CD8-positive, alpha-beta memory T cell (primary cell): ENCODE measurements at regions not wholly inside any gene's neighbourhood (a gene's known extent, or its start where the extent isn't known, plus 50 kb on each side); places are given as distances from the start of the nearest gene placed in this dataset.
"Not testable (repeated sequence)": the region's sequence is repeated elsewhere in the genome, so short reads cannot be mapped to it uniquely, and the experiment has no call there.

Experiments
- CTCF ChIA-PET: fragments of 350-600 bp; sonication (Branson Sonifier 250); formaldehyde crosslinking; loops from one replicate; lab custom pipeline; 2021; ENCODE audit warnings: antibody characterized with exemption; lab: Charles Lee
- POLR2A ChIA-PET: fragments of 350-600 bp; sonication (Branson Sonifier 250); formaldehyde crosslinking; loops from one replicate; lab custom pipeline; 2021; ENCODE audit warnings: antibody characterized with exemption; lab: Charles Lee
- DNase-seq, 5 donors: peaks; one replicate each; pipeline versions ENCODE4 v3.0.0 to v3.0.0-alpha.2; 2020 to 2022; ENCODE audit warnings: mixed read lengths in 1 of 5
- H3K27ac ChIP-seq: one replicate; pipeline ENCODE4 v1.7.0; 2013; ENCODE audit warnings: low read depth, mild to moderate bottlenecking, low read length, moderate library complexity
- H3K27me3 ChIP-seq: 2 replicates; pipeline ENCODE4 v1.7.0; 2013; ENCODE audit warnings: low read length, mild to moderate bottlenecking; ENCODE audit not compliant: insufficient read depth, poor library complexity, severe bottlenecking
- H3K36me3 ChIP-seq: 2 replicates; pipeline ENCODE4 v1.7.0; 2013; ENCODE audit warnings: mild to moderate bottlenecking, low read length, moderate library complexity; ENCODE audit not compliant: insufficient read depth
- H3K4me1 ChIP-seq: 2 replicates; pipeline ENCODE4 v1.7.0; 2013; ENCODE audit warnings: mild to moderate bottlenecking, low read length, moderate library complexity; ENCODE audit not compliant: insufficient read depth
- H3K4me3 ChIP-seq: 2 replicates; pipeline ENCODE4 v1.7.0; 2013; ENCODE audit warnings: mild to moderate bottlenecking, low read length
- H3K9me3 ChIP-seq: 2 replicates; pipeline ENCODE4 v1.7.0; 2013; ENCODE audit warnings: mild to moderate bottlenecking, low read length
- H3K27ac Mint-ChIP-seq, 8 donors: one replicate each; pipeline ENCODE4 v1.8.0; 2020 to 2021; ENCODE audit warnings: mixed read lengths in 8 of 8, mild to moderate bottlenecking in 6 of 8, inconsistent platforms in 3 of 8, moderate library complexity in 3 of 8
- H3K27me3 Mint-ChIP-seq, 2 donors: one replicate each; pipeline ENCODE4 v1.8.0; 2020 to 2021; ENCODE audit warnings: mixed read lengths in 2 of 2, mild to moderate bottlenecking in 1 of 2, moderate library complexity in 1 of 2
- H3K36me3 Mint-ChIP-seq, 3 donors: one replicate each; pipeline ENCODE4 v1.8.0; 2020 to 2021; ENCODE audit warnings: mixed read lengths in 3 of 3, inconsistent platforms in 1 of 3, mild to moderate bottlenecking in 1 of 3
- H3K4me1 Mint-ChIP-seq, 3 donors: one replicate each; pipeline ENCODE4 v1.8.0; 2020 to 2021; ENCODE audit warnings: mixed read lengths in 3 of 3, inconsistent platforms in 1 of 3, mild to moderate bottlenecking in 1 of 3
- H3K4me3 Mint-ChIP-seq, 7 donors: one replicate each; pipeline ENCODE4 v1.8.0; 2020 to 2021; ENCODE audit warnings: mixed read lengths in 7 of 7, mild to moderate bottlenecking in 6 of 7, moderate library complexity in 4 of 7, inconsistent platforms in 2 of 7
- H3K9me3 Mint-ChIP-seq, 5 donors: one replicate each; pipeline ENCODE4 v1.8.0; 2020 to 2022; ENCODE audit warnings: mixed read lengths in 5 of 5, mild to moderate bottlenecking in 3 of 5, moderate library complexity in 2 of 5, inconsistent platforms in 1 of 5

GRCh38 chr9:113724202-113724601 is 151.9 kb upstream of the ZNF618 start:
- Histone ChIP-seq H3K4me1 (no peaks in the 10 kb centered on the region), H3K36me3 (no peaks in the 10 kb centered on the region), H3K27ac (no peak overlapping the region), H3K4me3 (no peak overlapping the region), H3K9me3 (no peaks in the 10 kb centered on the region), H3K27me3 (no peaks in the 10 kb centered on the region)
- Mint-ChIP-seq H3K27ac (no peak overlapping the region), H3K4me3 (no peak overlapping the region), H3K9me3 (peaks cover 0 to 5% (median 2%) of the 10 kb centered on the region in 5 donors), H3K4me1 (no peaks in the 10 kb centered on the region), H3K27me3 (peaks cover 6 to 22% of the 10 kb centered on the region in 2 donors), H3K36me3 (no peaks in the 10 kb centered on the region)
- ChIA-PET POLR2A (no interaction called here), CTCF (no interaction called here)
- no peak for DNase-seq

GRCh38 chr9:113728989-113729388 is 147.1 kb upstream of the ZNF618 start:
- Histone ChIP-seq H3K4me3 (no peak overlapping the region), H3K27ac (no peak overlapping the region), H3K36me3 (no peaks in the 10 kb centered on the region), H3K4me1 (no peaks in the 10 kb centered on the region), H3K9me3 (no peaks in the 10 kb centered on the region), H3K27me3 (no peaks in the 10 kb centered on the region)
- no peak for DNase-seq
- CTCF ChIA-PET, result no interaction called here
- Mint-ChIP-seq H3K4me1 (no peaks in the 10 kb centered on the region), H3K4me3 (no peak overlapping the region), H3K27me3 (peaks cover 0 to 39% of the 10 kb centered on the region in 2 donors), H3K9me3 (peaks cover 18 to 24% (median 22%) of the 10 kb centered on the region in 5 donors), H3K36me3 (no peaks in the 10 kb centered on the region), H3K27ac (no peak overlapping the region)
- POLR2A ChIA-PET, result no interaction called here

GRCh38 chr9:113734826-113735225 is 141.3 kb upstream of the ZNF618 start:
- H3K27me3 Mint-ChIP-seq, result peaks cover 4 to 68% of the 10 kb centered on the region in 2 donors
- H3K4me3 Mint-ChIP-seq, result no peak overlapping the region
- POLR2A ChIA-PET, result no interaction called here
- DNase-seq, result no peak
- CTCF ChIA-PET, result no interaction called here
- H3K27me3 ChIP-seq, result no peaks in the 10 kb centered on the region
- no peaks in the 10 kb centered on the region for H3K36me3 Mint-ChIP-seq
- no peak overlapping the region for H3K27ac Mint-ChIP-seq
- H3K27ac ChIP-seq, result no peak overlapping the region
- H3K9me3 ChIP-seq, result no peaks in the 10 kb centered on the region
- no peaks in the 10 kb centered on the region for H3K4me1 Mint-ChIP-seq
- H3K9me3 Mint-ChIP-seq, result peaks cover 18 to 25% (median 21%) of the 10 kb centered on the region in 5 donors
- H3K4me3 ChIP-seq, result no peak overlapping the region
- no peaks in the 10 kb centered on the region for H3K4me1 ChIP-seq
- H3K36me3 ChIP-seq, result no peaks in the 10 kb centered on the region

- POLR2A ChIA-PET, result no interaction called here
- H3K27me3 Mint-ChIP-seq, result peaks cover 12 to 68% of the 10 kb centered on the region in 2 donors
- H3K4me1 ChIP-seq, result no peaks in the 10 kb centered on the region
Measured at GRCh38 chr9:113737517-113738271, 138.4 kb upstream of the ZNF618 start.

GRCh38 chr9:113738496-113738892 is 137.6 kb upstream of the ZNF618 start:
- Mint-ChIP-seq H3K27ac (peak overlapping the region in 1 of 8 donors; percentile 63), H3K4me3 (no peak overlapping the region), H3K27me3 (peaks cover 12 to 68% of the 10 kb centered on the region in 2 donors), H3K9me3 (peaks cover 0 to 8% (median 7%) of the 10 kb centered on the region in 5 donors), H3K36me3 (no peaks in the 10 kb centered on the region), H3K4me1 (no peaks in the 10 kb centered on the region)
- peak in 2 of 5 donors; percentile 2 to 7 for DNase-seq
- ChIA-PET CTCF (no interaction called here), POLR2A (no interaction called here)
- Histone ChIP-seq H3K36me3 (no peaks in the 10 kb centered on the region), H3K9me3 (no peaks in the 10 kb centered on the region), H3K4me1 (no peaks in the 10 kb centered on the region), H3K4me3 (no peak overlapping the region), H3K27me3 (no peaks in the 10 kb centered on the region), H3K27ac (no peak overlapping the region)

More at GRCh38 chr9:113737517-113738271, 138.4 kb upstream of the ZNF618 start:
- no peak overlapping the region for H3K4me3 Mint-ChIP-seq
- Histone ChIP-seq H3K9me3 (no peaks in the 10 kb centered on the region), H3K27ac (no peak overlapping the region), H3K36me3 (no peaks in the 10 kb centered on the region), H3K4me3 (no peak overlapping the region), H3K27me3 (no peaks in the 10 kb centered on the region)
- H3K4me1 Mint-ChIP-seq, result no peaks in the 10 kb centered on the region
- CTCF ChIA-PET, result no interaction called here
- H3K9me3 Mint-ChIP-seq, result peaks cover 3 to 10% (median 7%) of the 10 kb centered on the region in 5 donors
- H3K27ac Mint-ChIP-seq, result peak overlapping the region in 1 of 8 donors; percentile 17
- no peak for DNase-seq
- H3K36me3 Mint-ChIP-seq, result no peaks in the 10 kb centered on the region

GRCh38 chr9:113738893-113739604 is 137.1 kb upstream of the ZNF618 start:
- no peak overlapping the region for H3K4me3 Mint-ChIP-seq
- H3K36me3 Mint-ChIP-seq, result no peaks in the 10 kb centered on the region
- H3K4me1 Mint-ChIP-seq, result no peaks in the 10 kb centered on the region
- DNase-seq, result peak in 2 of 5 donors; percentile 34 to 48
- Histone ChIP-seq H3K27ac (no peak overlapping the region), H3K27me3 (no peaks in the 10 kb centered on the region), H3K9me3 (no peaks in the 10 kb centered on the region), H3K4me3 (no peak overlapping the region), H3K4me1 (no peaks in the 10 kb centered on the region), H3K36me3 (no peaks in the 10 kb centered on the region)
- peaks cover 0 to 7% (median 4%) of the 10 kb centered on the region in 5 donors for H3K9me3 Mint-ChIP-seq
- peaks cover 14 to 66% of the 10 kb centered on the region in 2 donors for H3K27me3 Mint-ChIP-seq
- ChIA-PET POLR2A (no interaction called here), CTCF (no interaction called here)
- no peak overlapping the region for H3K27ac Mint-ChIP-seq

GRCh38 chr9:113739605-113740507 is 136.3 kb upstream of the ZNF618 start:
- H3K36me3 Mint-ChIP-seq, POLR2A ChIA-PET, CTCF ChIA-PET: not testable (repeated sequence)

More at GRCh38 chr9:113739605-113740507, 136.3 kb upstream of the ZNF618 start:
- not testable (repeated sequence) for H3K27ac ChIP-seq, H3K4me1 ChIP-seq, H3K4me3 Mint-ChIP-seq, H3K36me3 ChIP-seq, H3K4me1 Mint-ChIP-seq, H3K27me3 ChIP-seq, H3K9me3 ChIP-seq, H3K4me3 ChIP-seq, H3K9me3 Mint-ChIP-seq, DNase-seq, H3K27ac Mint-ChIP-seq
- peaks cover 15 to 65% of the 10 kb centered on the region in 2 donors for H3K27me3 Mint-ChIP-seq
